OCI-LY1 (cell line): ENCODE measurements at regions not wholly inside any gene's neighbourhood (a gene's known extent, or its start where the extent isn't known, plus 50 kb on each side); places are given as distances from the start of the nearest gene placed in this dataset.

Experiments
- H2AFZ ChIP-seq: fragments of 200-600 bp; sonication (generic), shearing (Covaris generic); 2 replicates; pipeline ENCODE4 v1.6.0; 2014; ENCODE audit warnings: antibody characterized with exemption, mild to moderate bottlenecking, low read length
- H3F3A ChIP-seq: fragments of 200-600 bp; sonication (generic), shearing (Covaris generic); 2 replicates; pipeline ENCODE4 v1.6.0; 2014; ENCODE audit warnings: mild to moderate bottlenecking, antibody characterized with exemption, low read length, moderate library complexity; ENCODE audit not compliant: insufficient read depth
- H3K27ac ChIP-seq: fragments of 200-600 bp; sonication (generic); 2 replicates; pipeline ENCODE4 v1.5.1; 2014; ENCODE audit warnings: low read length, mixed run types, mild to moderate bottlenecking, low read depth; ENCODE audit not compliant: poor library complexity, severe bottlenecking
- H3K27me3 ChIP-seq: fragments of 200-600 bp; sonication (generic); 2 replicates; pipeline ENCODE4 v1.6.0; 2014; ENCODE audit warnings: antibody characterized with exemption, mild to moderate bottlenecking, low read length, moderate library complexity; ENCODE audit not compliant: insufficient read depth
- H3K36me3 ChIP-seq: fragments of 200-600 bp; sonication (generic); 2 replicates; pipeline ENCODE4 v1.6.1; 2014; ENCODE audit warnings: mild to moderate bottlenecking, antibody characterized with exemption, low read length, moderate library complexity, mixed read lengths; ENCODE audit not compliant: insufficient read depth
- H3K4me1 ChIP-seq: fragments of 200-600 bp; sonication (generic); 2 replicates; pipeline ENCODE4 v1.5.1; 2014; ENCODE audit warnings: mild to moderate bottlenecking, low read length, moderate library complexity; ENCODE audit not compliant: insufficient read depth, severe bottlenecking
- H3K4me2 ChIP-seq: fragments of 200-600 bp; sonication (generic), shearing (Covaris generic); 2 replicates; pipeline ENCODE4 v1.6.1; 2014; ENCODE audit warnings: low read length
- H3K4me3 ChIP-seq: fragments of 200-600 bp; sonication (generic); 2 replicates; pipeline ENCODE4 v1.5.1; 2014; ENCODE audit warnings: low read length, low read depth, mild to moderate bottlenecking, mixed read lengths; ENCODE audit not compliant: poor library complexity, severe bottlenecking
- H3K79me2 ChIP-seq: fragments of 200-600 bp; shearing (Covaris generic); 2 replicates; pipeline ENCODE4 v1.6.1; 2016; ENCODE audit warnings: mixed run types, low read length, mixed read lengths; ENCODE audit not compliant: insufficient read depth
- H3K9ac ChIP-seq: fragments of 200-600 bp; sonication (generic), shearing (Covaris generic); 2 replicates; pipeline ENCODE4 v1.6.1; 2014; ENCODE audit warnings: mild to moderate bottlenecking, low read length, mixed read lengths
- H3K9me2 ChIP-seq: fragments of 200-600 bp; sonication (generic), shearing (Covaris generic); 2 replicates; pipeline ENCODE4 v1.6.1; 2014; ENCODE audit warnings: low read depth, mild to moderate bottlenecking, low read length, mixed read lengths
- H3K9me3 ChIP-seq: fragments of 200-600 bp; shearing (Covaris generic); 2 replicates; pipeline ENCODE4 v1.6.1; 2014; ENCODE audit warnings: low read length, mixed read lengths
- H4K20me1 ChIP-seq: fragments of 200-600 bp; sonication (generic), shearing (Covaris generic); 2 replicates; pipeline ENCODE4 v1.6.0; 2016; ENCODE audit warnings: mild to moderate bottlenecking, low read length; ENCODE audit not compliant: insufficient read depth
- CTCF ChIP-seq: fragments of 200-600 bp; sonication (generic), shearing (Covaris generic); IDR thresholded peaks from 2 replicates; pipeline ENCODE4 v1.5.1; 2017; ENCODE audit warnings: mild to moderate bottlenecking, antibody characterized with exemption, low read length, moderate library complexity, mixed read lengths
- EZH2 ChIP-seq: fragments of 200-600 bp; sonication (generic), shearing (Covaris generic); IDR thresholded peaks from 2 replicates; pipeline ENCODE4 v1.8.0; 2017; ENCODE audit warnings: borderline replicate concordance, mixed run types, mild to moderate bottlenecking, antibody characterized with exemption, low read length, moderate library complexity, mixed read lengths

GRCh38 chr3:112739252-112739965 lies 98.5 kb upstream of the CCDC80 start:
- no peaks in the 10 kb centered on the region for H3K27me3 ChIP-seq
- no peaks in the 10 kb centered on the region for H3K79me2 ChIP-seq
- H3K9me3 ChIP-seq, result no peaks in the 10 kb centered on the region
- no peaks in the 10 kb centered on the region for H3K36me3 ChIP-seq
- H3K9me2 ChIP-seq, result no peaks in the 10 kb centered on the region
- H3K4me3 ChIP-seq, result no peak overlapping the region
- H3F3A ChIP-seq, result no peaks in the 10 kb centered on the region
- no peak overlapping the region for H3K4me2 ChIP-seq
- H2AFZ ChIP-seq, result no peak overlapping the region
- H4K20me1 ChIP-seq, result no peaks in the 10 kb centered on the region
- no peak for TF ChIP-seq EZH2
- no peak for TF ChIP-seq CTCF
- no peak overlapping the region for H3K27ac ChIP-seq
- H3K9ac ChIP-seq, result no peak overlapping the region
- no peaks in the 10 kb centered on the region for H3K4me1 ChIP-seq

- no peaks in the 10 kb centered on the region for H3K9me3 ChIP-seq
- H3K36me3 ChIP-seq, result no peaks in the 10 kb centered on the region
- H3K9me2 ChIP-seq, result no peaks in the 10 kb centered on the region
- H3K9ac ChIP-seq, result no peak overlapping the region
- H3K4me2 ChIP-seq, result no peak overlapping the region
- H3K27ac ChIP-seq, result no peak overlapping the region
- H3K4me3 ChIP-seq, result no peak overlapping the region
- H3K4me1 ChIP-seq, result no peaks in the 10 kb centered on the region
- H3F3A ChIP-seq, result no peaks in the 10 kb centered on the region
- H2AFZ ChIP-seq, result no peak overlapping the region
- TF ChIP-seq CTCF, result no peak
- no peak for TF ChIP-seq EZH2
- no peaks in the 10 kb centered on the region for H3K79me2 ChIP-seq
- no peaks in the 10 kb centered on the region for H3K27me3 ChIP-seq
- no peaks in the 10 kb centered on the region for H4K20me1 ChIP-seq
These were observed 97.4 kb upstream of the CCDC80 start for GRCh38 chr3:112738366-112738765.

- H3K9ac ChIP-seq, result no peak overlapping the region
- no peaks in the 10 kb centered on the region for H3K9me3 ChIP-seq
- TF ChIP-seq CTCF, result no peak
- no peak for TF ChIP-seq EZH2
- H4K20me1 ChIP-seq, result no peaks in the 10 kb centered on the region
- no peaks in the 10 kb centered on the region for H3F3A ChIP-seq
- no peak overlapping the region for H3K4me3 ChIP-seq
- H3K27ac ChIP-seq, result no peak overlapping the region
- H2AFZ ChIP-seq, result no peak overlapping the region
- no peaks in the 10 kb centered on the region for H3K9me2 ChIP-seq
- no peak overlapping the region for H3K4me2 ChIP-seq
- H3K27me3 ChIP-seq, result no peaks in the 10 kb centered on the region
- no peaks in the 10 kb centered on the region for H3K4me1 ChIP-seq
- no peaks in the 10 kb centered on the region for H3K36me3 ChIP-seq
- no peaks in the 10 kb centered on the region for H3K79me2 ChIP-seq
These were observed 96.0 kb upstream of the CCDC80 start for GRCh38 chr3:112736805-112737566.
